ENCODE measurements at regions not wholly inside any gene's neighbourhood (a gene's known extent, or its start where the extent isn't known, plus 50 kb on each side); places are given as distances from the start of the nearest gene placed in this dataset.

DNA sequence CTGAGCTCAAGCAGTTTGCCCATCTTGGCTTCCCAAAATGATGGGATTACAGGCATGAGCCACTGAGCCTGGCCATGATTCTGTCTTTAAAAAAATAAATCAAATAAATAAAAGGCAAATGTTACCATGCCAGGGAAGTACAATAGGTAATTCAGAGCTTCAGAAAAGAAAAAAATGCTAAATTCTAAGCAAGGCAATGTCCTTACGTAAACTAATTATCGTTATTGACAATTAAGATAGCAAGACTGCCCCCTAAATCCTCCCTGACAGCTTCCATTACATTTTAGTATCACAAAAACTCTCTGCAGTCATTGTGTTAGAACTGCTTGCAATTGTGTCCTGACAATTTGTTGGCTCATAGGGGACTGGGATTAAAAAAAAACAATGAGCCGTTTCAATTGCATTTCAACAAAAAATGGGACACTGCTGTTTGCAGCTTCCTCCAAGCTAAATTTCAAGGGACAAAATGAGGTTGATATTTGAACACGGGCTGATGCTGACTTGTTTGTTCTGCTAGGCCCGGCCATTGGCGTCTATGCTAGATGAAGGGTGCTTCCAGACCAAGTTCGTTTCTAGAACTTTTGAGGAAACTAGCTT is 88.9 kb downstream of the MOGAT1 start:
- TF ChIP-seq, protein P1, sequence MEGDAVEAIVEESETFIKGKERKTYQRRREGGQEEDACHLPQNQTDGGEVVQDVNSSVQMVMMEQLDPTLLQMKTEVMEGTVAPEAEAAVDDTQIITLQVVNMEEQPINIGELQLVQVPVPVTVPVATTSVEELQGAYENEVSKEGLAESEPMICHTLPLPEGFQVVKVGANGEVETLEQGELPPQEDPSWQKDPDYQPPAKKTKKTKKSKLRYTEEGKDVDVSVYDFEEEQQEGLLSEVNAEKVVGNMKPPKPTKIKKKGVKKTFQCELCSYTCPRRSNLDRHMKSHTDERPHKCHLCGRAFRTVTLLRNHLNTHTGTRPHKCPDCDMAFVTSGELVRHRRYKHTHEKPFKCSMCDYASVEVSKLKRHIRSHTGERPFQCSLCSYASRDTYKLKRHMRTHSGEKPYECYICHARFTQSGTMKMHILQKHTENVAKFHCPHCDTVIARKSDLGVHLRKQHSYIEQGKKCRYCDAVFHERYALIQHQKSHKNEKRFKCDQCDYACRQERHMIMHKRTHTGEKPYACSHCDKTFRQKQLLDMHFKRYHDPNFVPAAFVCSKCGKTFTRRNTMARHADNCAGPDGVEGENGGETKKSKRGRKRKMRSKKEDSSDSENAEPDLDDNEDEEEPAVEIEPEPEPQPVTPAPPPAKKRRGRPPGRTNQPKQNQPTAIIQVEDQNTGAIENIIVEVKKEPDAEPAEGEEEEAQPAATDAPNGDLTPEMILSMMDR (IDR thresholded peaks at IDR 0.05) = no peak
- TF ChIP-seq POLR2A (IDR thresholded peaks at IDR 0.05) = no peak

Data from right lobe of liver (tissue), 4 donors.